Stimulated activated naive CD8-positive, alpha-beta T cell treated with anti-CD3 and anti-CD28 coated beads, Interleukin-15, Interleukin-2, amounts not matched to agents 100 ng/mL and 50 ng/mL, for 24 hours (primary cell): ENCODE measurements at regions not wholly inside any gene's neighbourhood (a gene's known extent, or its start where the extent isn't known, plus 50 kb on each side); places are given as distances from the start of the nearest gene placed in this dataset.

Experiments used
- H3K27ac Mint-ChIP-seq: one replicate; pipeline ENCODE4 v1.8.0; 2021; ENCODE audit warnings: mild to moderate bottlenecking, mixed read lengths
- H3K27me3 Mint-ChIP-seq: one replicate; pipeline ENCODE4 v1.8.0; 2021; ENCODE audit warnings: mixed read lengths
- H3K36me3 Mint-ChIP-seq: one replicate; pipeline ENCODE4 v1.8.0; 2021; ENCODE audit warnings: low read depth, mixed read lengths
- H3K4me1 Mint-ChIP-seq: one replicate; pipeline ENCODE4 v1.8.0; 2021; ENCODE audit warnings: low read depth, mixed read lengths
- H3K4me3 Mint-ChIP-seq: one replicate; pipeline ENCODE4 v1.8.0; 2021; ENCODE audit warnings: mild to moderate bottlenecking, mixed read lengths
- H3K9me3 Mint-ChIP-seq: one replicate; pipeline ENCODE4 v1.8.0; 2021; ENCODE audit warnings: mixed read lengths

DNA sequence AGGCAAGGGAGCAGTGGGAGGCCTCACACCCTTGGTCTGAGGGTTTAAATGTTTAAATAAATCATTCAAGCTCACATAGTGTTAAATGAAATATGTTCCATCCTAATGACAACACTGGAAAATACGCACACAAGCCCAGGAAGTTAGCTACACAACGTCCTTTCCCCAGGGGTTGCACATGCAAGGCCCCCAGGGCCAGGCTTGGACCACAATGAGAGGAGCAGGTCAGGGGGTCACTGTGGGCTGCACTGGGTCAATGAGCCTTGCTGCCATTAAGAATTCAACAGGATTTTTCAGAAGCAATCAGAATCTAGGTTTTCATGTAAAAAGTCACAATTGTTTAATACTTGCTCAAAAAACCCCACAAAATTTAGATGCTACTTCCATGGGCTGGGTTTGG, 64.9 kb upstream of the ADCY1 start:
- H3K27me3 Mint-ChIP-seq = no peaks in the 10 kb centered on the region
- H3K4me3 Mint-ChIP-seq = no peak overlapping the region
- H3K9me3 Mint-ChIP-seq = peaks cover 37% of the 10 kb centered on the region
- H3K4me1 Mint-ChIP-seq = no peaks in the 10 kb centered on the region
- no peaks in the 10 kb centered on the region for H3K36me3 Mint-ChIP-seq
- H3K27ac Mint-ChIP-seq = no peak overlapping the region

DNA sequence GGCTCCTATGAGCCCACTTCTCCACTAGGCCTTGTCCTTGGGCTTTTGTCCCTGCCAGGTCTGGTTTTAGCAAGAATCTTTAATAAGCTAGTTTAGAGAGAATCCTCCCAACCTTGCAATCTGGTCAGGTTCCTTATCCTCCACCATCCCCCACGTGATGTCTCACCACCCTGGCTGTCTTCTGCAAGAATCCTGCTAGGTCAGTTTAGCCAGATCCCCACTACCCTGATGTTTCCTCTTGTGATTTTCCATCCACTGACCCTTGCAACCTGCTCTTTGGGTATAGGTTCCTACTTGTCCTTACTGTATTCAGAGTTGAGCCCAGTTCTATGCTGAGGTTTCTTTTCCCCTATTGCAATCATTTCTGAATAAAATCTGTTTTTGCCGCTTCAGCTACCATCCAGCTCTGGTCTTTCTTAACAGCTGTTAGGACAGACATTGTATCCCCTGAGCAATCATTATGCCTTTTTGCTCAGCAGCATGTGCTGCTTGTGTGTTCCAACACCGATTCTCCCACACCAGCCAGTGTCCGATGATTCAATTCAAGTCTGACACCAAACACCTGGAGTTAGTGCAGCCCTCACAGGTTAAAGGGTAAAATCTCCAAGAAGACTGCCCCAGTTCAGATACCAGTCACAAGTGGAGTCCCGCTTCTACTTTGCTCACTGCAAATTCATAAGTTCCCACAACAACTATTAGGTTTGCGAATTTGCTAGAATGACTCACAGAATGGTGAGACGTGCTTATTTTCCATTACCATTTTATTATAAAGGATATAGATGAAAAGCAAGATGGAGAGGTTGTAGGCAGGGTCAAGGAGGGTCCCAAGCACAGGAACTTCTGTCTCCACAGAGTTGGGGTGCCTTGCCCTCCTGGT, 62.2 kb upstream of the ADCY1 start:
- H3K27me3 Mint-ChIP-seq = no peaks in the 10 kb centered on the region

DNA sequence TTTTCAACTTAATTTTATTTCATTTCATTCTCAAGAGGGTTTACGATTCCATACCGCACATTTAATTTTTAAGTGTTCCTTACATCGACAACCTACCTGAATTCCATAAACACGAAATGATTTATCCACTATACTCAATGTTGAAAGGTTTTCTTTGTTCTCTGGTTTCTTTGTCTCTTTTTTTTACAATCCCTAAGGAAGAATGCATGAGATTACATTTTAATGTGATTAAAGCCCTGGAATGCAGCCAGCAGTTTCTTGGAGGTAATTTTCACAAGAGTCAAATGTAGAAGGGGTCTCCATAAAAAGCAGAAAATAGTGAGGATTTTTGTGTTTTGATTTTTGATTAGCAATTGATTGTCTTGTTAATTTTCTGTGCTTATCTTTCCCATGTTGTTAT, 59.2 kb upstream of the ADCY1 start:
- no peaks in the 10 kb centered on the region for H3K4me1 Mint-ChIP-seq
- no peak overlapping the region for H3K4me3 Mint-ChIP-seq
- no peak overlapping the region for H3K27ac Mint-ChIP-seq
- H3K36me3 Mint-ChIP-seq = no peaks in the 10 kb centered on the region
- peaks cover 20% of the 10 kb centered on the region for H3K9me3 Mint-ChIP-seq
- no peaks in the 10 kb centered on the region for H3K27me3 Mint-ChIP-seq

More for the DNA sequence above, 62.2 kb upstream of the ADCY1 start:
- Mint-ChIP-seq H3K4me3 (no peak overlapping the region), H3K4me1 (no peaks in the 10 kb centered on the region), H3K9me3 (peaks cover 14% of the 10 kb centered on the region), H3K36me3 (no peaks in the 10 kb centered on the region), H3K27ac (no peak overlapping the region)

DNA sequence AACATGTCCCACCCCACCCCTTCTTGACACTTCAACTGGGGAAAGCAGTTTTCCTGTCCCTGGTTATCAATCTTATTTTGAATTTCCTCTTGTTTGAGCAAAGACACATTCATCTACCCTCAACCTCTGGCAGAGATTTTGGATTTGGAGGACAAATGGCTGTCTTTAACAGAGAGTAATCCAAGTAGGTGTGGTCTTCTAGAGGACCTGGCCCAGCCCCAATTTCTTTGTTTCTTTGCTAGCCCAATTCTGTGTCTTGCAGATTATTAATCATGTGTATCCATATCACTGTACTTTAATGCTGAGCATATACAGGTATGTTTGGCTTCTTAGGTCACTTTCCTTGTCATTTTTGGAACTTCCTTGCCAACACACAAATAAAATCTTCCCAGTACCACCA, 58.8 kb upstream of the ADCY1 start:
- Mint-ChIP-seq H3K36me3 (no peaks in the 10 kb centered on the region), H3K4me3 (no peak overlapping the region), H3K27me3 (no peaks in the 10 kb centered on the region), H3K9me3 (peaks cover 20% of the 10 kb centered on the region), H3K4me1 (no peaks in the 10 kb centered on the region), H3K27ac (no peak overlapping the region)
